Adrenal gland (tissue), 9 donors: ENCODE measurements at regions not wholly inside any gene's neighbourhood (a gene's known extent, or its start where the extent isn't known, plus 50 kb on each side); places are given as distances from the start of the nearest gene placed in this dataset.

Experiments used
- DNase-seq, 7 donors: peaks; one replicate each; pipeline ENCODE4 v3.0.0-alpha.2; 2019 to 2020
- H3K27ac ChIP-seq, 5 donors: fragments of 200-600 bp; sonication (generic) in 4 of 5; 1 replicate in 3 of 5; 2 replicates in 2 of 5; pipeline versions ENCODE4 v1.5.1 to v1.8.0; 2016 to 2020; ENCODE audit warnings: mild to moderate bottlenecking in 1 of 5
- H3K27me3 ChIP-seq: fragments of 200-600 bp; 2 replicates; pipeline ENCODE4 v1.8.0; 2021
- H3K36me3 ChIP-seq, 2 donors: fragments of 200-600 bp; replicated peaks in 1 of 2; 1 replicate in 1 of 2; 2 replicates in 1 of 2; pipeline versions ENCODE4 v1.5.1 to v1.8.0; 2018 to 2022
- H3K4me1 ChIP-seq, 2 donors: fragments of 200-600 bp; replicated peaks in 1 of 2; 1 replicate in 1 of 2; 2 replicates in 1 of 2; pipeline versions ENCODE4 v1.5.1 to v1.8.0; 2018 to 2021
- H3K4me3 ChIP-seq, 4 donors: fragments of 200-600 bp; sonication (generic) in 3 of 4; one replicate each; pipeline ENCODE4 v1.5.1; 2016 to 2018
- H3K9me3 ChIP-seq, 3 donors: fragments of 200-600 bp; sonication (generic) in 1 of 3; replicated peaks in 1 of 3; 1 replicate in 2 of 3; 2 replicates in 1 of 3; pipeline versions ENCODE4 v1.5.1 to v1.8.0; 2016 to 2021
- POLR2A ChIP-seq, 2 donors: fragments of 450-650 bp; IDR thresholded peaks; one replicate each; pipeline ENCODE4 v1.6.1; 2017; ENCODE audit warnings: antibody characterized with exemption in 2 of 2, mild to moderate bottlenecking in 2 of 2, moderate library complexity in 1 of 2
- WGBS, 4 donors: extraction: QIAGEN DNeasy Blood & Tissue Kit in 2 of 4; methylation state at CpG; one replicate each; pipeline versions ENCODE4 v1.1.5 to v1.1.7; 2013 to 2017; 5-methylcytosine and 5-hydroxymethylcytosine counted together
- intact Hi-C, 2 donors: fragments of 100-400 bp; cut with DNase I; formaldehyde crosslinking; loops; one replicate each; pipeline versions ENCODE4 v1.14.1 to v1.15.0; 2022 to 2023
- TF ChIP-seq, protein P1 (sequence below), 6 experiments: fragments of 450-650 bp in 4 of 6; fragments of 200-600 bp in 2 of 6; sonication (generic) in 1 of 6; IDR thresholded peaks; 1 replicate in 5 of 6; 2 replicates in 1 of 6; pipeline versions ENCODE4 v1.5.1 to v1.8.0; 2016 to 2021; ENCODE audit warnings: antibody characterized with exemption in 6 of 6, mild to moderate bottlenecking in 2 of 6, moderate library complexity in 1 of 6
- donor health status: healthy with polysubstance abuse.
- donor health status: Bipolar disorder and iron deficiency.
- donor health status: DM: yes; HTN: yes; CAD: no.
- donor health status: DM: no; HTN: no; CAD: no.
- donor health status: DM: no; HTN: no; CAD: no.

DNA sequence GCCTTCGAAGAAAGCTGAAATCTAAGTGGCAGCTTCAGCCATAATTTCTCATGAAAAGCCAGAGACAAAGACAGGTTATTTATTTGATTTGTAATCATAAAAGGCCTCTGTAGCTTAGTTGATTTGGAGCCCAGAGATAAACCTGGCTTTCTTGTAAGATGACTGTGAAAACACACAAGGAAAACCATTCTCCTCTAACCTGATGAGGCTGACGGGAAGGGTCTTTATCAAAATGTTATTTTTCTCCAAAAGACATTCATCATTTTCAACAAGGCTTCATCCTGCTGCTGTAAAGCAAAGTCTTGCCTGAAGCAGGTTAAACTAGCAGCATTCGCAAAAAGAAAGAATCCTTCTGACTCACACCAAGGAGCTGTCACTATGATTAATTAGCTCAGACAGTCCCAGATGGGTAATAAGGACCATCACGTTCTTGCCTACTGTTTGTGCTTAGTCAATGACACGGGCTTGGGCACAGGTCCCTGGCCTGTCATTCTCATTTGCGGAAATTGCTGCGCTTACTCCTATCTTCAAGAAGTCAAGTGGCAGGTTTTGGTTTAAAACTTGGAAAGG, 286.6 kb downstream of the C12orf75 start:
- no peak for TF ChIP-seq POLR2A (IDR thresholded peaks at IDR 0.05)
- TF ChIP-seq, protein P1, sequence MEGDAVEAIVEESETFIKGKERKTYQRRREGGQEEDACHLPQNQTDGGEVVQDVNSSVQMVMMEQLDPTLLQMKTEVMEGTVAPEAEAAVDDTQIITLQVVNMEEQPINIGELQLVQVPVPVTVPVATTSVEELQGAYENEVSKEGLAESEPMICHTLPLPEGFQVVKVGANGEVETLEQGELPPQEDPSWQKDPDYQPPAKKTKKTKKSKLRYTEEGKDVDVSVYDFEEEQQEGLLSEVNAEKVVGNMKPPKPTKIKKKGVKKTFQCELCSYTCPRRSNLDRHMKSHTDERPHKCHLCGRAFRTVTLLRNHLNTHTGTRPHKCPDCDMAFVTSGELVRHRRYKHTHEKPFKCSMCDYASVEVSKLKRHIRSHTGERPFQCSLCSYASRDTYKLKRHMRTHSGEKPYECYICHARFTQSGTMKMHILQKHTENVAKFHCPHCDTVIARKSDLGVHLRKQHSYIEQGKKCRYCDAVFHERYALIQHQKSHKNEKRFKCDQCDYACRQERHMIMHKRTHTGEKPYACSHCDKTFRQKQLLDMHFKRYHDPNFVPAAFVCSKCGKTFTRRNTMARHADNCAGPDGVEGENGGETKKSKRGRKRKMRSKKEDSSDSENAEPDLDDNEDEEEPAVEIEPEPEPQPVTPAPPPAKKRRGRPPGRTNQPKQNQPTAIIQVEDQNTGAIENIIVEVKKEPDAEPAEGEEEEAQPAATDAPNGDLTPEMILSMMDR (IDR thresholded peaks at IDR 0.05): no peak
- Histone ChIP-seq H3K4me3 (no peak overlapping the region), H3K27ac (no peak overlapping the region), H3K36me3 (no peaks in the 10 kb centered on the region), H3K4me1 (no peaks in the 10 kb centered on the region), H3K27me3 (no peaks in the 10 kb centered on the region), H3K9me3 (no peaks in the 10 kb centered on the region)
- intact Hi-C loops: no loop called here
- 63 to 71% (median 67%) methylated on average over 7 of the region's 7 CpGs for WGBS, 4 donors
- no peak for DNase-seq

DNA sequence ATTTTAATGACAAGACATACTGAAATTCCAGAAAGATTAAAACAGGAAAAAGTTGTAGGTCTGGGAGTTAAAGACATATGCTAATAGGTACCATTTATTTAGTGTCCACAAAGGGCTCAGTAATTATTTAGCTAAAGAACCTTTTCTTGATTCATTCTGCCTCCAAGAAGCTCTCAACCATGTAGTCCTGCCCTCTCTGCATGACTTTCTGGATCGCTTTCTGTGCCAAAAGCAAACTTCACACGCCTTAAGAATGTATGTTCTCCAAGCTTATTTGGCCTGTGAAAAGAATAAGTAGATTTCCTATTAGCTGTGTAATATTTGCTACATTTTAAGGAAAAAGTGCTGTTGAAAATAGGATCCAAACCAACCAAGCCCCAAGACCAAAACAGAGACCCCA, 291.7 kb downstream of the C12orf75 start:
- intact Hi-C loops: no loop called here
- no peaks in the 10 kb centered on the region for H3K9me3 ChIP-seq
- no peak overlapping the region for H3K4me3 ChIP-seq
- no peaks in the 10 kb centered on the region for H3K4me1 ChIP-seq
- WGBS, 4 donors: 77 to 84% (median 80%) methylated on average over 2 of the region's 2 CpGs
- H3K27me3 ChIP-seq: no peaks in the 10 kb centered on the region
- no peak overlapping the region for H3K27ac ChIP-seq
- no peak for DNase-seq
- TF ChIP-seq POLR2A (IDR thresholded peaks at IDR 0.05): no peak
- TF ChIP-seq, protein P1 (IDR thresholded peaks at IDR 0.05): no peak
- H3K36me3 ChIP-seq: no peaks in the 10 kb centered on the region

DNA sequence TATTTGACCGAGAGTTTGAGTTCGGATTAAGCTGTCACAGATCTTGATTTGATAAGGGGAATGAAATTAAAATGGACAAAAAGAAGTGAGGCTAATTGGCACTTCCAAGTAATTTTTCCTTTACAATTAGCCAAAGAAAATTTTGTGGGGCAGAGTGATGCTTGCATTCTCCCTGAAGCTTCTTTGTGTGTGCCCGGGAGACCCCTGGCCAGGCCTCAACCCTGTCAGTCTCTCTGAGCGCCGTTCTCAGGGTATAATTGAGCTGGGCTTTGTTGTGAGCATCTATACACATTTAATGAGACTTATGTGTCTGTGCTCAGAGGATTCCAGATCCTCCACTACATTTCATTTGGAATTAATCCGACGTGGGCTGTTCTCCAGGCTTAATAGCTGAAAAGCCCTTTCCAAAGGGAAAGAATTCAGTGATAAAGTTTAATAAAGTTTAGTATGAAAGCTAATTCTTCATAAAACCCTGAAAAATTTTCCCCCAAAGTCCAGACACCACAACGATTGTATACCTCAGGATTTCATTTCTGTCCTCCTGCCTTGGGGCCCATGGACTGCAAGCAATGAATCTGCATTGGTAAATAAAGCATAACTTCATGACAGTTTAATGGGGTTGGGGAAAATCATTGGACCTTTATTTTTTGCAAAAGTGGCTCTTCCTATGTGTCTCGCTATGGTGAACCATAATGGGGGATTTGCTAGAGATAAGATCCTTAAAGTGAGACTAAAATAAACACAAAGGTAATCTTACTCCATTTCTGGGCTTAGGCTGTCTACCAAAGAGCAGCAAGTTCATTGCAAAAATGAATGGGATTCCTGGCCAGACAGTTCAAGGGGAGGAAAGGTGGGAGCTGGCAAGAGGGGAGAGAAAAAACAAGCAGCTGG, 292.6 kb downstream of the C12orf75 start:
- no peak for DNase-seq
- H3K9me3 ChIP-seq: no peaks in the 10 kb centered on the region
- WGBS, 4 donors: 72 to 85% (median 81%) methylated on average over 9 of the region's 9 CpGs
- no peaks in the 10 kb centered on the region for H3K4me1 ChIP-seq
- H3K27ac ChIP-seq: no peak overlapping the region
- intact Hi-C loops: no loop called here
- no peaks in the 10 kb centered on the region for H3K36me3 ChIP-seq
- no peaks in the 10 kb centered on the region for H3K27me3 ChIP-seq
- no peak overlapping the region for H3K4me3 ChIP-seq
- TF ChIP-seq, protein P1 (IDR thresholded peaks at IDR 0.05): no peak
- TF ChIP-seq POLR2A (IDR thresholded peaks at IDR 0.05): no peak

DNA sequence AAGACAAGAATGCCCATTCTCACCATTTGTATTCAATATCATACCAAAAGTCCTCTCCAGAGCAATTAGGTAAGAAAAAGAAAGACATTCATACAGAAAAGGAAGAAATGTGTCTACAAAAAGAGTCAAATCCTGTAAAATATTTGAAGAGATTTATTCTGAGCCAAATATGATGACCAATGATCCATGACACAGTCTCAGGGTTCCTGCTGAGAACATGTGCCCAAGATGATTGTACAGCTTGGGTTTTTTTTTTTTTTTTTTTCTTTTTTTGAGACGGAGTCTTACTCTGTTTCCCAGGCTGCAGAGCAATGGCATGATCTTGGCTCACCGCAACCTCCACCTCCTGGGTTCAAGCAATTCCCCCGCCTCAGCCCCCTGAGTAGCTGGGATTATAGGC, 296.2 kb downstream of the C12orf75 start:
- no peak for TF ChIP-seq POLR2A (IDR thresholded peaks at IDR 0.05)
- TF ChIP-seq, protein P1 (IDR thresholded peaks at IDR 0.05): no peak
- no peaks in the 10 kb centered on the region for H3K27me3 ChIP-seq
- intact Hi-C loops: no loop called here

More for the DNA sequence above, 296.2 kb downstream of the C12orf75 start:
- H3K27ac ChIP-seq: no peak overlapping the region
- H3K36me3 ChIP-seq: no peaks in the 10 kb centered on the region
- H3K9me3 ChIP-seq: no peaks in the 10 kb centered on the region
- DNase-seq: no peak
- H3K4me3 ChIP-seq: no peak overlapping the region
- H3K4me1 ChIP-seq: no peaks in the 10 kb centered on the region
- whole genome bisulfite sequencing, 4 donors: 85 to 98% (median 91%) methylated on average over 3 of the region's 3 CpGs
